ENCODE measurements at regions not wholly inside any gene's neighbourhood (a gene's known extent, or its start where the extent isn't known, plus 50 kb on each side); places are given as distances from the start of the nearest gene placed in this dataset.

GRCh38 chr4:149136951-149137620 is 678.6 kb downstream of the IQCM start:
- DNase-seq: no peak
- no peaks in the 10 kb centered on the region for H3K4me1 Mint-ChIP-seq
- no peak overlapping the region for H3K4me3 Mint-ChIP-seq
- no peaks in the 10 kb centered on the region for H3K27me3 Mint-ChIP-seq
- H3K9me3 Mint-ChIP-seq: no peaks in the 10 kb centered on the region
- H3K36me3 Mint-ChIP-seq (ENCODE audit: low read depth): no peaks in the 10 kb centered on the region
- intact Hi-C loops (cut with micrococcal nuclease): no loop called here
- no peak overlapping the region for H3K27ac Mint-ChIP-seq

DNA sequence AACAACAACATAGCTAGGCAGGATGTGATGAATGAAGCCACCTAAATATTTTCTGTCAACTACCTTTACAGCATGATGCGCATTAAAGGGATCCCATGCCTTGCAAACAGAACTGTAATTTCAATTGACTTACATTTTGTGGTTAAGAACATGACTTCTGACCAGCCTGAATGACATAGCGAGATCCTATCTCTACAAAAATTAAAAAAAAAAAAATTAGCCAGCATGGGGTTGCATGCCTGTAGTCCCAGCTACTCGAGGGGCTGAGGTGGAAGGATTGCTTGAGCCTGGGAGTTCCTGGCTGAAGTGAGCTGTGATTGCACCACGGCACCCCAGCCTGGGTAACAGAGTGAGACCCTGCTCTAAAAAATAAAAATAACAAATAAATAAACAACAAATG is 680.6 kb downstream of the IQCM start:
- Mint-ChIP-seq H3K4me3 (no peak overlapping the region), H3K36me3 (ENCODE audit: low read depth) (no peaks in the 10 kb centered on the region), H3K4me1 (no peaks in the 10 kb centered on the region), H3K27ac (no peak overlapping the region), H3K27me3 (no peaks in the 10 kb centered on the region), H3K9me3 (no peaks in the 10 kb centered on the region)
- no peak for DNase-seq
- intact Hi-C loops (cut with micrococcal nuclease): no loop called here

- no peak for DNase-seq
- H3K36me3 Mint-ChIP-seq (ENCODE audit: low read depth): no peaks in the 10 kb centered on the region
- no peak overlapping the region for H3K27ac Mint-ChIP-seq
- H3K27me3 Mint-ChIP-seq: no peaks in the 10 kb centered on the region
- no peaks in the 10 kb centered on the region for H3K9me3 Mint-ChIP-seq
- intact Hi-C loops (cut with micrococcal nuclease): no loop called here
- no peaks in the 10 kb centered on the region for H3K4me1 Mint-ChIP-seq
- no peak overlapping the region for H3K4me3 Mint-ChIP-seq
Observed at GRCh38 chr4:149121023-149121404, 678.8 kb upstream of the NR3C2 start.

DNA sequence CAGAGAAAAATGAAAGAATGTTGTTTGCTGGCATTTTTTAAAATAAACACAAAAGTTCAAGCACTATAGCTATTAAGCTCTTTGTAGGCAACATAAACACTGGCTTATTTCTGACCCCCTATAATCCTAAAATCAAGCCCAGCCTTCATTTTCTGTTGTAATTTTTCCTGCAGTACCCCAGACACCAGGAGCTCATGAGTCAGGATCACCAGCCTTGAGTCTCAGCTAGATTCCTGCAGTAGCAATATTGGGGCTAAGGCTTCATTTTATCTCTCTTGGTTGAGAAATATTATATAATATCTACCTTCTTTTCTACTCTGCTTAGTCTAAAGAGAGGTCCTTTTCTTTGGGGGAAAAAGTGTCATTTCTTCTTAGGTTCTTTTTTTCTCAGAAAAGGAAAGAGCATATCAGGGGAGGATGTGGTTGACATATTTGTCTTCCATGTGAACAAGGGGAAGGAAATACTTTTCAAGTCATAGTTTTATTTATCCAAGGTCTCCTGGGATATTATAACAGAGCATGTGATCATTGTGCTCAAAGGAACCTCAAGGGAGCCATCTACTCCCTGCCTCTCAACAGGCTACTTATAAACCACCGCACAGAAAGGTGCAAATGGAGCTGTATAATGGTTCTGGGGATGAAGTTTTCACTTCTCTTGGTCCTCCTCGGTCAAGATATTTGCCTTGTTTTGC is 678.3 kb upstream of the NR3C2 start:
- H3K27me3 Mint-ChIP-seq: no peaks in the 10 kb centered on the region
- no peaks in the 10 kb centered on the region for H3K36me3 Mint-ChIP-seq (ENCODE audit: low read depth)
- intact Hi-C loops (cut with micrococcal nuclease): no loop called here
- no peak overlapping the region for H3K4me3 Mint-ChIP-seq
- no peaks in the 10 kb centered on the region for H3K9me3 Mint-ChIP-seq
- H3K4me1 Mint-ChIP-seq: no peaks in the 10 kb centered on the region
- no peak overlapping the region for H3K27ac Mint-ChIP-seq
- no peak for DNase-seq

DNA sequence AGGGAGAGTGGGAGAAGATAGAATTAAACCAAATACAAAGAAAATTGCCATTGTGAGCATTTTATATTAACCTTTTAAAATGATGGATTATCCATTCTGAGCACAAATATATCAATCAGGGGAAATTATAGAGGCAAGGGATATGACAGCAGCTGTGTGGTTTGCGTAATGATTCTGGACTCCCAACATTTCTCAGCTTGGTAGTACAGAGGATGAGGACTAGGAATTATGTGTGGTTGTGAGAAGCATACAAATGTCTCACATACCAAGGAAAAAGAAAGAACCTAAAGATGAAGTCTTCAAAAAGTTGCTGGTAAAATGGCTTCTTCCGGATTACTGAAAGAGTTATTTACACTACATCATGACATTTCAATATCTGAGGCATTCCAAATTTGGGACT is 674.6 kb upstream of the NR3C2 start:
- Mint-ChIP-seq H3K4me1 (no peaks in the 10 kb centered on the region), H3K9me3 (no peaks in the 10 kb centered on the region)

GRCh38 chr4:149113804-149114430 is 671.7 kb upstream of the NR3C2 start:
- Mint-ChIP-seq H3K36me3 (ENCODE audit: low read depth) (no peaks in the 10 kb centered on the region), H3K9me3 (no peaks in the 10 kb centered on the region), H3K4me3 (no peak overlapping the region), H3K27me3 (no peaks in the 10 kb centered on the region), H3K4me1 (no peaks in the 10 kb centered on the region), H3K27ac (no peak overlapping the region)
- DNase-seq: no peak
- intact Hi-C loops (cut with micrococcal nuclease): no loop called here

More for the DNA sequence above, 674.6 kb upstream of the NR3C2 start:
- Mint-ChIP-seq H3K36me3 (ENCODE audit: low read depth) (no peaks in the 10 kb centered on the region), H3K27me3 (no peaks in the 10 kb centered on the region), H3K4me3 (no peak overlapping the region), H3K27ac (no peak overlapping the region)
- no peak for DNase-seq
- intact Hi-C loops (cut with micrococcal nuclease): no loop called here

- no peak for DNase-seq
- Mint-ChIP-seq H3K4me1 (no peaks in the 10 kb centered on the region), H3K36me3 (ENCODE audit: low read depth) (no peaks in the 10 kb centered on the region), H3K27me3 (no peaks in the 10 kb centered on the region), H3K4me3 (no peak overlapping the region), H3K27ac (no peak overlapping the region), H3K9me3 (no peaks in the 10 kb centered on the region)
- intact Hi-C loops (cut with micrococcal nuclease): no loop called here
Observed at GRCh38 chr4:149112109-149112508, 669.9 kb upstream of the NR3C2 start.

GRCh38 chr4:149110481-149110880 is 668.3 kb upstream of the NR3C2 start:
- no peaks in the 10 kb centered on the region for H3K4me1 Mint-ChIP-seq
- DNase-seq: no peak
- intact Hi-C loops (cut with micrococcal nuclease): no loop called here
- no peak overlapping the region for H3K27ac Mint-ChIP-seq
- no peak overlapping the region for H3K4me3 Mint-ChIP-seq
- no peaks in the 10 kb centered on the region for H3K36me3 Mint-ChIP-seq (ENCODE audit: low read depth)
- H3K27me3 Mint-ChIP-seq: no peaks in the 10 kb centered on the region
- no peaks in the 10 kb centered on the region for H3K9me3 Mint-ChIP-seq

DNA sequence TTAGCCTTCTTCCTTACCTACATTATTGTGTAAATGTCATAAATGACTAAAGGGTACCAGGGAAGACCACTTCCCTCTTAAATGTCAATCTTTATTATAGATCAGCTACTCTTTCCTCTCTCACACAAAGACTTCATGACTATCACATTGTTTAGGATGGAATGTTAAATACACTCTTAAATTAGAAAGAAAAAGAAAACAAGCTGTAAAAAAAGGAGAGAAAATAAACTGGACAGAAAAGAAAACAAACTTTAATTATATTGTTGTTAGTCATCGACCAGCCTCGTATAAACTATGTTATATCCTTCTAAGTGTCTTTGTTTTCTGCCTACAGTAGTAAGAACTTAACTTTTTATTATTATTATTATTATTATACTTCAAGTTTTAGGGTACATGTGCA is 666.4 kb upstream of the NR3C2 start:
- H3K4me3 Mint-ChIP-seq: no peak overlapping the region
- no peaks in the 10 kb centered on the region for H3K9me3 Mint-ChIP-seq
- H3K4me1 Mint-ChIP-seq: no peaks in the 10 kb centered on the region
- no peak for DNase-seq
- intact Hi-C loops (cut with micrococcal nuclease): no loop called here
- no peak overlapping the region for H3K27ac Mint-ChIP-seq
- no peaks in the 10 kb centered on the region for H3K27me3 Mint-ChIP-seq
- H3K36me3 Mint-ChIP-seq (ENCODE audit: low read depth): no peaks in the 10 kb centered on the region

- Mint-ChIP-seq H3K27ac (no peak overlapping the region), H3K36me3 (ENCODE audit: low read depth) (no peaks in the 10 kb centered on the region), H3K9me3 (no peaks in the 10 kb centered on the region), H3K4me3 (no peak overlapping the region), H3K27me3 (no peaks in the 10 kb centered on the region), H3K4me1 (no peaks in the 10 kb centered on the region)
- DNase-seq: no peak
- intact Hi-C loops (cut with micrococcal nuclease): no loop called here
Observed at GRCh38 chr4:149102765-149103164, 660.6 kb upstream of the NR3C2 start.

- DNase-seq: no peak
- Mint-ChIP-seq H3K4me1 (no peaks in the 10 kb centered on the region), H3K9me3 (no peaks in the 10 kb centered on the region), H3K4me3 (no peak overlapping the region), H3K27me3 (no peaks in the 10 kb centered on the region), H3K27ac (no peak overlapping the region), H3K36me3 (ENCODE audit: low read depth) (no peaks in the 10 kb centered on the region)
- intact Hi-C loops (cut with micrococcal nuclease): no loop called here
Observed at GRCh38 chr4:149101649-149102048, 659.4 kb upstream of the NR3C2 start.

DNA sequence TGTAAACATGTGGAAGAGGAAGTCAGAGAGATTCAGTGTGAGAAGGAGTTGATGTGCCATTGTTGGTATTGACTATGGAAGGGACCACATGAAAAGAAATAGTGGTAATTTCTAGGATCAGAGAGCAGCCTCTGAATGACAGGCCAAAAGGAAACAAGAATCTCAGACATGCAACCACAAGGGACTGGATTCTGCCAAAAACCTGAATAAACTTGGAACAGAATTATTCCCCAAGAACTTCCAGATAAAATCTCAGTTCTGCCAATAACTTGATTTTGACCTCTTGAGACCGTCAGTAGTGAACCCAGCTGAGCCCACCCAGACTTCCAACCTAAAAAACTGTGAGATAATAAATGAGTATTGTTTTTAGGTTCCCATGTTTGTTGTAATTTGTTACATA is 653.6 kb upstream of the NR3C2 start:
- no peaks in the 10 kb centered on the region for H3K36me3 Mint-ChIP-seq (ENCODE audit: low read depth)
- H3K27ac Mint-ChIP-seq: no peak overlapping the region
- intact Hi-C loops (cut with micrococcal nuclease): no loop called here
- H3K9me3 Mint-ChIP-seq: no peaks in the 10 kb centered on the region
- no peaks in the 10 kb centered on the region for H3K27me3 Mint-ChIP-seq
- no peak overlapping the region for H3K4me3 Mint-ChIP-seq
- no peaks in the 10 kb centered on the region for H3K4me1 Mint-ChIP-seq
- DNase-seq: no peak

GRCh38 chr4:149095001-149095400 is 652.8 kb upstream of the NR3C2 start:
- Mint-ChIP-seq H3K27me3 (no peaks in the 10 kb centered on the region), H3K36me3 (ENCODE audit: low read depth) (no peaks in the 10 kb centered on the region), H3K27ac (no peak overlapping the region), H3K9me3 (no peaks in the 10 kb centered on the region), H3K4me1 (no peaks in the 10 kb centered on the region), H3K4me3 (no peak overlapping the region)
- intact Hi-C loops (cut with micrococcal nuclease): no loop called here
- no peak for DNase-seq

DNA sequence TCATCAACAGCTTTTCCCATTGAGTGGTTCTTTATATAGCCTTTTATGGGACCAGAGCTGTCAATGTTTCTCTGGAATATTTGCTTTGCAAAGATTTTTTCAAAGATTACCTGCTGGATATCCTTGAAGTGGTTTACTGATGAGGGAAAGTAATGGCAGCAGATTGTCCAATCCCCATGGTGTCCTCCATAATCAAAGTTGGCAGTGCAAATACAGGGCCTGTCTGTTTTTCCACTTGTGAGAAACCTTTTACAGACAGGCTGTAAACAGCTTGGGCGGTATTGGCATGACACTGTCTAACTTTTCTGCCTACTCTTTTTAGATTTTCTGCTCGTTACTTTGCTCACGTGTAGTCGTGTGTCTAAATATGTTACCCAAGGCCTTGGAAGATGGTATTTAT is 641.9 kb upstream of the NR3C2 start:
- Mint-ChIP-seq H3K27ac (no peak overlapping the region), H3K4me1 (no peaks in the 10 kb centered on the region), H3K36me3 (ENCODE audit: low read depth) (no peaks in the 10 kb centered on the region), H3K4me3 (no peak overlapping the region), H3K27me3 (no peaks in the 10 kb centered on the region), H3K9me3 (no peaks in the 10 kb centered on the region)
- no peak for DNase-seq
- intact Hi-C loops (cut with micrococcal nuclease): no loop called here

All from activated CD4-positive, alpha-beta T cell treated with anti-CD3 and anti-CD28 coated beads, Interleukin-2, amount 10 ng/mL, durations not matched to agents 24 days and 14 days (primary cell).